Mesendoderm (in vitro differentiated cells): ENCODE measurements at regions not wholly inside any gene's neighbourhood (a gene's known extent, or its start where the extent isn't known, plus 50 kb on each side); places are given as distances from the start of the nearest gene placed in this dataset.

ENCODE experiments used
- DNase-seq: peaks from one replicate; pipeline ENCODE4 v3.0.0; 2013
- H2AK5ac ChIP-seq: 2 replicates; pipeline ENCODE4 v1.6.1; 2013; ENCODE audit warnings: low read length, inconsistent platforms
- H2BK120ac ChIP-seq: 2 replicates; pipeline ENCODE4 v1.6.1; 2013; ENCODE audit warnings: low read depth, mild to moderate bottlenecking, low read length, moderate library complexity, mixed read lengths
- H2BK15ac ChIP-seq: replicated peaks from 2 replicates; pipeline ENCODE4 v1.6.1; 2013; ENCODE audit warnings: low read depth, mild to moderate bottlenecking, moderate library complexity
- H2BK5ac ChIP-seq: 2 replicates; pipeline ENCODE4 v1.6.1; 2013; ENCODE audit warnings: low read length, inconsistent platforms
- H3K18ac ChIP-seq: 2 replicates; pipeline ENCODE4 v1.6.1; 2013; ENCODE audit warnings: mild to moderate bottlenecking, low read length, mixed read lengths
- H3K23ac ChIP-seq: one replicate; pipeline ENCODE4 v1.6.1; 2013; ENCODE audit warnings: low read length
- H3K27ac ChIP-seq: 2 replicates; pipeline ENCODE4 v1.5.1; 2013; ENCODE audit warnings: low read depth, mild to moderate bottlenecking, inconsistent platforms, low read length, moderate library complexity
- H3K27me3 ChIP-seq: 2 replicates; pipeline ENCODE4 v1.6.1; 2013; ENCODE audit warnings: low read length, control low read depth, mild to moderate bottlenecking, inconsistent platforms; ENCODE audit not compliant: insufficient read depth, poor library complexity
- H3K36me3 ChIP-seq: 2 replicates; pipeline ENCODE4 v1.6.1; 2013; ENCODE audit warnings: low read length, inconsistent platforms; ENCODE audit not compliant: control insufficient read depth, insufficient read depth
- H3K4ac ChIP-seq: one replicate; pipeline ENCODE4 v1.6.1; 2013; ENCODE audit warnings: low read depth, mild to moderate bottlenecking, low read length, moderate library complexity
- H3K4me1 ChIP-seq: 2 replicates; pipeline ENCODE4 v1.6.1; 2013; ENCODE audit warnings: low read depth, low read length, inconsistent platforms; ENCODE audit not compliant: control insufficient read depth
- H3K4me2 ChIP-seq: 2 replicates; pipeline ENCODE4 v1.6.1; 2013; ENCODE audit warnings: low read length
- H3K4me3 ChIP-seq: 2 replicates; pipeline ENCODE4 v1.5.1; 2013; ENCODE audit warnings: mild to moderate bottlenecking, low read length
- H3K56ac ChIP-seq: one replicate; pipeline ENCODE4 v1.6.1; 2013; ENCODE audit warnings: low read length
- H3K79me1 ChIP-seq: 2 replicates; pipeline ENCODE4 v1.6.1; 2013; ENCODE audit warnings: low read length, inconsistent platforms
- H3K79me2 ChIP-seq: 2 replicates; pipeline ENCODE4 v1.6.1; 2013; ENCODE audit warnings: mild to moderate bottlenecking, low read length; ENCODE audit not compliant: control insufficient read depth, insufficient read depth
- H3K9ac ChIP-seq: 2 replicates; pipeline ENCODE4 v1.6.1; 2013; ENCODE audit warnings: low read length, inconsistent platforms
- H4K5ac ChIP-seq: one replicate; pipeline ENCODE4 v1.6.1; 2013; ENCODE audit warnings: low read length
- H4K8ac ChIP-seq: one replicate; pipeline ENCODE4 v1.6.1; 2013; ENCODE audit warnings: low read depth, mild to moderate bottlenecking, control low read depth, low read length, moderate library complexity
- WGBS: extraction: QIAGEN DNeasy Blood & Tissue Kit; methylation state at CpG from one replicate; pipeline ENCODE4 v1.1.7; 2013; ENCODE audit warnings: low lambda C conversion rate, missing lambda C conversion rate; ENCODE audit not compliant: insufficient coverage; ENCODE audit errors: extremely low coverage; 5-methylcytosine and 5-hydroxymethylcytosine counted together

GRCh38 chr18:28767201-28767600, 590.3 kb upstream of the CDH2 start:
- H3K4me3 ChIP-seq, result no peak overlapping the region
- no peak overlapping the region for H3K4me2 ChIP-seq
- no peak overlapping the region for H3K27ac ChIP-seq

GRCh38 chr18:28766721-28767120, 589.8 kb upstream of the CDH2 start:
- Histone ChIP-seq H3K79me1 (no peaks in the 10 kb centered on the region), H2AK5ac (no peak overlapping the region), H3K56ac (no peak overlapping the region), H3K23ac (no peak overlapping the region), H3K18ac (no peak overlapping the region), H3K4me2 (no peak overlapping the region), H3K4me3 (no peak overlapping the region), H2BK5ac (no peak overlapping the region), H3K4ac (no peak overlapping the region), H4K5ac (no peak overlapping the region), H3K27me3 (no peaks in the 10 kb centered on the region), H3K79me2 (no peaks in the 10 kb centered on the region), H2BK15ac (no peak overlapping the region), H3K4me1 (no peaks in the 10 kb centered on the region), H3K9ac (no peak overlapping the region), H3K27ac (no peak overlapping the region), H3K36me3 (no peaks in the 10 kb centered on the region), H4K8ac (no peak overlapping the region), H2BK120ac (no peak overlapping the region)
- DNase-seq, result no peak

More at GRCh38 chr18:28767201-28767600, 590.3 kb upstream of the CDH2 start:
- H3K4me1 ChIP-seq, result no peaks in the 10 kb centered on the region
- no peak overlapping the region for H2AK5ac ChIP-seq
- H3K4ac ChIP-seq, result no peak overlapping the region
- H3K9ac ChIP-seq, result no peak overlapping the region
- H3K18ac ChIP-seq, result no peak overlapping the region
- H3K56ac ChIP-seq, result no peak overlapping the region
- H2BK15ac ChIP-seq, result no peak overlapping the region
- no peak overlapping the region for H4K8ac ChIP-seq
- no peaks in the 10 kb centered on the region for H3K27me3 ChIP-seq
- DNase-seq, result no peak
- H3K79me1 ChIP-seq, result no peaks in the 10 kb centered on the region
- no peaks in the 10 kb centered on the region for H3K36me3 ChIP-seq
- no peak overlapping the region for H3K23ac ChIP-seq
- no peak overlapping the region for H4K5ac ChIP-seq
- H3K79me2 ChIP-seq, result no peaks in the 10 kb centered on the region
- no CpG with 5 or more reads among the region's 1 CpG for WGBS
- H2BK120ac ChIP-seq, result no peak overlapping the region
- no peak overlapping the region for H2BK5ac ChIP-seq

- Histone ChIP-seq H3K4me3 (no peak overlapping the region), H2AK5ac (no peak overlapping the region), H4K8ac (no peak overlapping the region), H3K27ac (no peak overlapping the region), H2BK15ac (no peak overlapping the region), H3K18ac (no peak overlapping the region), H3K23ac (no peak overlapping the region), H3K9ac (no peak overlapping the region), H2BK120ac (no peak overlapping the region), H2BK5ac (no peak overlapping the region), H4K5ac (no peak overlapping the region), H3K56ac (no peak overlapping the region), H3K79me2 (no peaks in the 10 kb centered on the region), H3K79me1 (no peaks in the 10 kb centered on the region), H3K4ac (no peak overlapping the region), H3K4me1 (no peaks in the 10 kb centered on the region), H3K4me2 (no peak overlapping the region), H3K27me3 (no peaks in the 10 kb centered on the region), H3K36me3 (no peaks in the 10 kb centered on the region)
- WGBS, result no CpG with 5 or more reads among the region's 2 CpGs
- no peak for DNase-seq
Measured at GRCh38 chr18:28766027-28766426, 589.1 kb upstream of the CDH2 start.

- Histone ChIP-seq H3K27me3 (no peaks in the 10 kb centered on the region), H4K8ac (no peak overlapping the region), H2AK5ac (no peak overlapping the region), H3K36me3 (no peaks in the 10 kb centered on the region), H3K79me2 (no peaks in the 10 kb centered on the region), H2BK5ac (no peak overlapping the region), H3K27ac (no peak overlapping the region), H3K23ac (no peak overlapping the region), H3K4me2 (no peak overlapping the region), H3K4me1 (no peaks in the 10 kb centered on the region), H2BK120ac (no peak overlapping the region), H3K4me3 (no peak overlapping the region), H3K4ac (no peak overlapping the region), H4K5ac (no peak overlapping the region), H3K79me1 (no peaks in the 10 kb centered on the region), H3K18ac (no peak overlapping the region), H3K56ac (no peak overlapping the region), H2BK15ac (no peak overlapping the region), H3K9ac (no peak overlapping the region)
- DNase-seq, result no peak
- no CpG with 5 or more reads among the region's 5 CpGs for WGBS
Measured at GRCh38 chr18:28760299-28760698, 583.4 kb upstream of the CDH2 start.

- H4K8ac ChIP-seq, result no peak overlapping the region
- no peak overlapping the region for H3K4me2 ChIP-seq
- H2AK5ac ChIP-seq, result no peak overlapping the region
- H3K56ac ChIP-seq, result no peak overlapping the region
- no peak overlapping the region for H3K4me3 ChIP-seq
- no peak for DNase-seq
- no peaks in the 10 kb centered on the region for H3K27me3 ChIP-seq
- H3K4me1 ChIP-seq, result no peaks in the 10 kb centered on the region
- no peak overlapping the region for H3K4ac ChIP-seq
- no peak overlapping the region for H3K23ac ChIP-seq
- no peaks in the 10 kb centered on the region for H3K79me2 ChIP-seq
- H4K5ac ChIP-seq, result no peak overlapping the region
- H3K18ac ChIP-seq, result no peak overlapping the region
- no peak overlapping the region for H2BK15ac ChIP-seq
- H2BK5ac ChIP-seq, result no peak overlapping the region
- no peak overlapping the region for H3K9ac ChIP-seq
- H3K27ac ChIP-seq, result no peak overlapping the region
- no peaks in the 10 kb centered on the region for H3K79me1 ChIP-seq
- WGBS, result no CpG with 5 or more reads among the region's 3 CpGs
- no peak overlapping the region for H2BK120ac ChIP-seq
- no peaks in the 10 kb centered on the region for H3K36me3 ChIP-seq
Measured at GRCh38 chr18:28757466-28758008, 580.6 kb upstream of the CDH2 start.

GRCh38 chr18:28743115-28743514, 566.2 kb upstream of the CDH2 start:
- DNase-seq, result no peak
- Histone ChIP-seq H2BK15ac (no peak overlapping the region), H3K36me3 (no peaks in the 10 kb centered on the region), H3K27me3 (no peaks in the 10 kb centered on the region), H3K56ac (no peak overlapping the region), H3K4me2 (no peak overlapping the region), H3K9ac (no peak overlapping the region), H3K23ac (no peak overlapping the region), H3K4ac (no peak overlapping the region), H3K79me1 (no peaks in the 10 kb centered on the region), H3K4me3 (no peak overlapping the region), H3K18ac (no peak overlapping the region), H4K8ac (no peak overlapping the region), H2AK5ac (no peak overlapping the region), H4K5ac (no peak overlapping the region), H2BK5ac (no peak overlapping the region), H3K4me1 (no peaks in the 10 kb centered on the region), H3K27ac (no peak overlapping the region), H3K79me2 (no peaks in the 10 kb centered on the region), H2BK120ac (no peak overlapping the region)
- no CpG with 5 or more reads among the region's 4 CpGs for WGBS
